Caco-2 (cell line): ENCODE measurements at regions not wholly inside any gene's neighbourhood (a gene's known extent, or its start where the extent isn't known, plus 50 kb on each side); places are given as distances from the start of the nearest gene placed in this dataset.

Experiments used
- BruUV-seq: library from RNA; stranded (reverse); fragments of 400-500 nt; replicated peaks from 2 replicates; lab custom pipeline; 2021; lab: Mats Ljungman, UMichigan
- CTCF ChIA-PET: fragments of 300-600 bp; sonication (Branson Sonifier 250); formaldehyde crosslinking; loops from one replicate; lab custom pipeline; 2022; ENCODE audit warnings: antibody characterized with exemption; lab: Charles Lee
- POLR2A ChIA-PET: fragments of 300-600 bp; sonication (Branson Sonifier 250); formaldehyde crosslinking; loops from one replicate; lab custom pipeline; 2022; ENCODE audit warnings: antibody characterized with exemption; lab: Charles Lee
- DNase-seq, 2 experiments: peaks; one replicate each; pipeline versions ENCODE4 v3.0.0 to v3.0.0-alpha.2; 2020 to 2022
- H3K27me3 ChIP-seq: replicated peaks from 2 replicates; pipeline ENCODE4 v1.6.0; 2011; ENCODE audit warnings: low read length; ENCODE audit not compliant: control insufficient read depth, insufficient read depth
- H3K36me3 ChIP-seq: 2 replicates; pipeline ENCODE4 v1.5.1; 2011; ENCODE audit warnings: low read length; ENCODE audit not compliant: control insufficient read depth, insufficient read depth
- H3K4me1 ChIP-seq: fragments of 250-450 bp; sonication (Bioruptor Pico); 2 replicates; pipeline ENCODE4 v1.5.1; 2020; ENCODE audit warnings: mild to moderate bottlenecking
- H3K4me3 ChIP-seq: 2 replicates; pipeline ENCODE4 v1.5.1; 2011; ENCODE audit warnings: low read depth, mild to moderate bottlenecking, control low read depth, low read length
- H3K9me3 ChIP-seq: fragments of 250-450 bp; sonication (Bioruptor Pico); 2 replicates; pipeline ENCODE4 v1.5.1; 2020; ENCODE audit warnings: mild to moderate bottlenecking, moderate library complexity
- H3K27ac Mint-ChIP-seq: one replicate; pipeline ENCODE4 v1.8.0; 2022; ENCODE audit warnings: mixed read lengths; ENCODE audit not compliant: unreplicated experiment
- H3K27me3 Mint-ChIP-seq: one replicate; pipeline ENCODE4 v1.8.0; 2022; ENCODE audit warnings: mixed read lengths; ENCODE audit not compliant: insufficient read depth, unreplicated experiment
- H3K36me3 Mint-ChIP-seq: one replicate; pipeline ENCODE4 v1.8.0; 2022; ENCODE audit warnings: mild to moderate bottlenecking, mixed read lengths; ENCODE audit not compliant: insufficient read depth, unreplicated experiment
- H3K4me1 Mint-ChIP-seq: one replicate; pipeline ENCODE4 v1.8.0; 2022; ENCODE audit warnings: low read depth, mixed read lengths; ENCODE audit not compliant: unreplicated experiment
- H3K4me3 Mint-ChIP-seq: one replicate; pipeline ENCODE4 v1.8.0; 2022; ENCODE audit warnings: mild to moderate bottlenecking, moderate library complexity, mixed read lengths; ENCODE audit not compliant: unreplicated experiment
- H3K9me3 Mint-ChIP-seq: one replicate; pipeline ENCODE4 v1.8.0; 2022; ENCODE audit warnings: mixed read lengths; ENCODE audit not compliant: unreplicated experiment
- CTCF ChIP-seq, 2 experiments: fragments of 200-600 bp in 1 of 2; IDR thresholded peaks; 1 replicate in 1 of 2; 2 replicates in 1 of 2; pipeline versions ENCODE4 v1.5.1 to v1.8.0; 2011 to 2022; ENCODE audit warnings: antibody characterized with exemption in 1 of 2, control low read depth in 1 of 2, inconsistent platforms in 1 of 2, low read depth in 1 of 2, low read length in 1 of 2, mild to moderate bottlenecking in 1 of 2, moderate library complexity in 1 of 2; ENCODE audit not compliant: insufficient read depth in 1 of 2, severe bottlenecking in 1 of 2, unreplicated experiment in 1 of 2
- intact Hi-C: fragments of 100-400 bp; cut with micrococcal nuclease; formaldehyde crosslinking; loops from one replicate; pipeline ENCODE4 v1.10.0; 2022; ENCODE audit not compliant: unreplicated experiment

GRCh38 chr9:84141741-84142370, 161.3 kb downstream of the RMI1 start:
- ChIA-PET POLR2A (no interaction called here), CTCF (no interaction called here)
- no peak overlapping the region for H3K4me3 ChIP-seq
- intact Hi-C loops = no loop called here
- no peak overlapping the region for H3K27ac Mint-ChIP-seq
- no peak overlapping the region for H3K4me3 Mint-ChIP-seq
- H3K9me3 Mint-ChIP-seq = no peaks in the 10 kb centered on the region
- BruUV-seq = no TSS peak
- no peaks in the 10 kb centered on the region for H3K9me3 ChIP-seq
- no peaks in the 10 kb centered on the region for H3K4me1 ChIP-seq
- H3K36me3 ChIP-seq = no peaks in the 10 kb centered on the region
- TF ChIP-seq CTCF (IDR thresholded peaks at IDR 0.05; ENCODE audit: insufficient read depth in 1 of 2, low read depth in 1 of 2, low read length in 1 of 2, severe bottlenecking in 1 of 2, unreplicated experiment in 1 of 2) = no peak
- H3K27me3 ChIP-seq = no peaks in the 10 kb centered on the region
- no peaks in the 10 kb centered on the region for H3K36me3 Mint-ChIP-seq
- no peak for DNase-seq
- H3K4me1 Mint-ChIP-seq = peaks cover 7% of the 10 kb centered on the region
- peaks cover 23% of the 10 kb centered on the region for H3K27me3 Mint-ChIP-seq

- ChIA-PET POLR2A (no interaction called here), CTCF (no interaction called here)
- peaks cover 17% of the 10 kb centered on the region for H3K27me3 Mint-ChIP-seq
- Histone ChIP-seq H3K4me1 (no peaks in the 10 kb centered on the region), H3K9me3 (no peaks in the 10 kb centered on the region), H3K27me3 (no peaks in the 10 kb centered on the region), H3K36me3 (no peaks in the 10 kb centered on the region), H3K4me3 (no peak overlapping the region)
- no TSS peak for BruUV-seq
- no peaks in the 10 kb centered on the region for H3K36me3 Mint-ChIP-seq
- intact Hi-C loops = no loop called here
- no peak for TF ChIP-seq CTCF (IDR thresholded peaks at IDR 0.05; ENCODE audit: insufficient read depth in 1 of 2, low read depth in 1 of 2, low read length in 1 of 2, severe bottlenecking in 1 of 2, unreplicated experiment in 1 of 2)
- H3K4me1 Mint-ChIP-seq = peaks cover 7% of the 10 kb centered on the region
- no peak overlapping the region for H3K4me3 Mint-ChIP-seq
- H3K9me3 Mint-ChIP-seq = no peaks in the 10 kb centered on the region
- no peak for DNase-seq
- H3K27ac Mint-ChIP-seq = no peak overlapping the region
These were observed 164.4 kb downstream of the RMI1 start for GRCh38 chr9:84145031-84145430.

GRCh38 chr9:84145780-84146179, 165.2 kb downstream of the RMI1 start:
- intact Hi-C loops = no loop called here
- BruUV-seq = no TSS peak
- peaks cover 12% of the 10 kb centered on the region for H3K27me3 Mint-ChIP-seq
- Histone ChIP-seq H3K36me3 (no peaks in the 10 kb centered on the region), H3K27me3 (no peaks in the 10 kb centered on the region), H3K9me3 (no peaks in the 10 kb centered on the region), H3K4me3 (no peak overlapping the region), H3K4me1 (no peaks in the 10 kb centered on the region)
- ChIA-PET POLR2A (no interaction called here), CTCF (no interaction called here)
- no peak for TF ChIP-seq CTCF (IDR thresholded peaks at IDR 0.05; ENCODE audit: insufficient read depth in 1 of 2, low read depth in 1 of 2, low read length in 1 of 2, severe bottlenecking in 1 of 2, unreplicated experiment in 1 of 2)
- no peak overlapping the region for H3K27ac Mint-ChIP-seq
- H3K36me3 Mint-ChIP-seq = no peaks in the 10 kb centered on the region
- H3K4me3 Mint-ChIP-seq = no peak overlapping the region
- H3K4me1 Mint-ChIP-seq = peaks cover 2% of the 10 kb centered on the region
- no peaks in the 10 kb centered on the region for H3K9me3 Mint-ChIP-seq
- DNase-seq = no peak
